Muscle of leg (tissue), 3 donors: ENCODE measurements at regions not wholly inside any gene's neighbourhood (a gene's known extent, or its start where the extent isn't known, plus 50 kb on each side); places are given as distances from the start of the nearest gene placed in this dataset.
"Not testable (repeated sequence)": the region's sequence is repeated elsewhere in the genome, so short reads cannot be mapped to it uniquely, and the experiment has no call there.

Experiments used
- DNase-seq: peaks from one replicate; pipeline ENCODE4 v3.0.0; 2013
- H3K27ac ChIP-seq: one replicate; pipeline ENCODE4 v1.5.1; 2013; ENCODE audit warnings: mild to moderate bottlenecking, low read length, control low read depth
- H3K27me3 ChIP-seq: one replicate; pipeline ENCODE4 v1.6.1; 2013; ENCODE audit warnings: low read length; ENCODE audit not compliant: control insufficient read depth, insufficient read depth
- H3K36me3 ChIP-seq: one replicate; pipeline ENCODE4 v1.6.1; 2013; ENCODE audit warnings: low read length; ENCODE audit not compliant: control insufficient read depth, insufficient read depth
- H3K4me1 ChIP-seq: one replicate; pipeline ENCODE4 v1.6.1; 2013; ENCODE audit warnings: low read length; ENCODE audit not compliant: control insufficient read depth, insufficient read depth
- H3K4me3 ChIP-seq: one replicate; pipeline ENCODE4 v1.5.1; 2013; ENCODE audit warnings: low read length, control low read depth
- H3K9me3 ChIP-seq: replicated peaks from 2 replicates; pipeline ENCODE4 v1.6.1; 2013; ENCODE audit warnings: low read depth, low read length; ENCODE audit not compliant: control insufficient read depth
- WGBS: methylation state at CpG from one replicate; pipeline ENCODE4 v1.1.5; 2013; ENCODE audit warnings: missing lambda C conversion rate; ENCODE audit not compliant: insufficient coverage; 5-methylcytosine and 5-hydroxymethylcytosine counted together

GRCh38 chr2:91521944-91522343, 2830.5 kb downstream of the RPIA start:
- not testable (repeated sequence) for H3K36me3 ChIP-seq, H3K9me3 ChIP-seq, H3K4me3 ChIP-seq, H3K27ac ChIP-seq, DNase-seq, H3K4me1 ChIP-seq, H3K27me3 ChIP-seq
- WGBS: no CpG with 5 or more reads among the region's 4 CpGs

DNA sequence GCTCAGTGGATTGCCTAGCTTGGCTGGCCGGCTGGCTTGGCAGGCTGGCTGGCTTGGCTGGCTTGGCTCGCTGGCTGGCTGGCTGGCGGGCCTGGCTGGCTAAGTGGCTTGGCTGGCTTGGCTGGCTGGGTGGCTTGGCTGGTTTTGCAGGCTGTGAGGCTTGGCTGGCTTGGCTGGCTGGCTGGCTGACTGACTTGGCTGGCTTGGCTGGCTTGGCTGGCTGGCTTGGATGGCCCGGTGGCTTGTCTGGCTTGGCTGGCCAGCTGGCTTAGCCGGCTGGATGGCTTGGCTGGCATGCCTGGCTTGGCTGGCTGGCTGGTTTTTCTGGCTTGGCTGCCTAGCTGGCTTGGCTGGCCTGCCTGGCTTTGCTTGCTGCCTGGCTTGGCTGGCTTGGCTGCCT, 2831.4 kb downstream of the RPIA start:
- H3K27me3 ChIP-seq, H3K27ac ChIP-seq, H3K4me3 ChIP-seq, H3K4me1 ChIP-seq, H3K36me3 ChIP-seq, DNase-seq: not testable (repeated sequence)
- peaks cover 13% of the 10 kb centered on the region for H3K9me3 ChIP-seq
- no CpG with 5 or more reads among the region's 5 CpGs for WGBS

DNA sequence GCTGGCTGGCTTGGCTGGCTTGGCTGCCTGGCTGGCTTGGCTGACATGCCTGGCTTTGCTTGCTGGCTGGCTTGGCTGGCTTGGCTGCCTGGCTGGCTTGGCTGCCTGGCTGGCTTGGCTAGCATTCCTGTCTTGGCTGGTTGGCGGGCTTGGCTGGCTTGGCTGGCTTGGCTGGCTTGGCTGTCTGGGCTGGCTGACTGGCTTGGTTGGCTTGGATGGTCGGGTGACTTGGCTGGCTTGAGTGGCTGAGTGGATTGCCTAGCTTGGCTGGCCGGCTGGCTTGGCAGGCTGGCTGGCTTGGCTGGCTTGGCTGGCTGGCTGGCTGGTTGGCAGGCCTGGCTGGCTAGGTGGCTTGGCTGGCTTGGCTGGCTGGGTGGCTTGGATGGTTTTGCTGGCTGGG, 2832.3 kb downstream of the RPIA start:
- H3K9me3 ChIP-seq: peaks cover 11% of the 10 kb centered on the region
- not testable (repeated sequence) for H3K36me3 ChIP-seq, H3K4me1 ChIP-seq, H3K27ac ChIP-seq, H3K27me3 ChIP-seq, DNase-seq, H3K4me3 ChIP-seq
- WGBS: no CpG with 5 or more reads among the region's 3 CpGs

GRCh38 chr2:91525587-91525986, 2834.1 kb downstream of the RPIA start:
- H3K4me1 ChIP-seq, DNase-seq, H3K4me3 ChIP-seq, H3K27me3 ChIP-seq, H3K36me3 ChIP-seq, H3K27ac ChIP-seq: not testable (repeated sequence)
- peaks cover 11% of the 10 kb centered on the region for H3K9me3 ChIP-seq
- no CpG with 5 or more reads among the region's 2 CpGs for WGBS

DNA sequence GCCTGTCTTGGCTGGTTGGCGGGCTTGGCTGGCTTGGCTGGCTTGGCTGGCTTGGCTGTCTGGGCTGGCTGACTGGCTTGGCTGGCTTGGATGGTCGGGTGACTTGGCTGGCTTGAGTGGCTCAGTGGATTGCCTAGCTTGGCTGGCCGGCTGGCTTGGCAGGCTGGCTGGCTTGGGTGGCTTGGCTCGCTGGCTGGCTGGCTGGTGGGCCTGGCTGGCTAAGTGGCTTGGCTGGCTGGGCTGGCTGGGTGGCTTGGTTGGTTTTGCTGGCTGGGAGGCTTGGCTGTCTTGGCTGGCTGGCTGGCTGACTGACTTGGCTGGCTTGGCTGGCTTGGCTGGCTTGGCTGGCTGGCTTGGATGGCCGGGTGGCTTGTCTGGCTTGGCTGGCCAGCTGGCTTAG, 2834.6 kb downstream of the RPIA start:
- not testable (repeated sequence) for DNase-seq, H3K36me3 ChIP-seq, H3K4me3 ChIP-seq, H3K27me3 ChIP-seq, H3K4me1 ChIP-seq, H3K27ac ChIP-seq
- H3K9me3 ChIP-seq: peaks cover 11% of the 10 kb centered on the region
- no CpG with 5 or more reads among the region's 5 CpGs for WGBS

DNA sequence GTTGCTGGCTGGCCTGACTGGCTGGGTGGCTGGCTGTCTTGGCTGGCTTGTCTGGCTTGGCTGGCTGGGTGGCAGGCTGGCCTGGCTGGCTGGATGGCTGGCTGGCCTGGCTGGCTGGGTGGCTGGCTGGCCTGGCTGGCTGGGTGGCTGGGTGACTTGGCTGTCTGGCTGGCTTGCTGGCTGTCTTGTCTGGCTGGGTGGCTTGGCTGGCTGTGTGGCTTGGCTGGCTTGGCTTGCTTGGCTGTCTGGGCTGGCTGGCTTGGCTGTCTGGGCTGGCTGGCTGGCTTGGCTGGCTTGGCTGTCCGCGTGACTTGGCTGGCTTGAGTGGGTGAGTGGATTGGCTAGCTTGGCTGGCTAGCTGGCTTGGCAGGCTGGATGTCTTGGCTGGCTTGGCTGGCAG, 2835.6 kb downstream of the RPIA start:
- peaks cover 11% of the 10 kb centered on the region for H3K9me3 ChIP-seq
- not testable (repeated sequence) for H3K36me3 ChIP-seq, H3K27me3 ChIP-seq, H3K4me3 ChIP-seq, H3K4me1 ChIP-seq, H3K27ac ChIP-seq, DNase-seq
- WGBS: 100% methylated on average over 2 of the region's 2 CpGs

DNA sequence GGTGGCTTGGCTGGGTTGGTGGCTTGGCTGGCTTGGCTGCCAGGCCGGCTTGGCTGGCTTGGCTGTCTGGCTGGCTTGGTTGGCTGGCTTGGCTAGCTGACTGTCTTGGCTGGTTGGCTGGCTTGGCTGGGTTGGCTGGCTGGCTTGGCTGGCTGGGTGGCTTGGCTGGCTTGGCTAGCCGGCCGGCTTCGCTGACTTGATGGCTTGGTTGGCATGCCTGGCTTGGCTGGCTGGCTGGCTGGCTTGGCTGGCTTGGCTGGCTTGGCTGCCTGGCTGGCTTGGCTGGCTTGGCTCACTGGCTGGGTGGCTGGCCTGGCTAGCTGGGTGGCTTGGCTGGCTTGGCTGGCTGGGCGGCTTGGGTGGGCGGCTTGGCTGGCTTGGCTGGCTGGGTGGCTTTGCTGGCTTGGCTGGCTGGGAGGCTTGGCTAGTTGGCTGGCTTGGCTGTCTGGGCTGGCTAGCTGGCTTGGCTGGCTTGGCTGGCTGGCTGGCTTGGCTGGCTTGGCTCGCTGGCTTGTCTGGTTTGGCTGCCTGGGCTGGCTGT, 2836.1 kb downstream of the RPIA start:
- DNase-seq, H3K4me3 ChIP-seq, H3K27me3 ChIP-seq, H3K27ac ChIP-seq, H3K36me3 ChIP-seq, H3K4me1 ChIP-seq: not testable (repeated sequence)
- 97% methylated on average over 7 of the region's 7 CpGs for WGBS
- peaks cover 11% of the 10 kb centered on the region for H3K9me3 ChIP-seq

DNA sequence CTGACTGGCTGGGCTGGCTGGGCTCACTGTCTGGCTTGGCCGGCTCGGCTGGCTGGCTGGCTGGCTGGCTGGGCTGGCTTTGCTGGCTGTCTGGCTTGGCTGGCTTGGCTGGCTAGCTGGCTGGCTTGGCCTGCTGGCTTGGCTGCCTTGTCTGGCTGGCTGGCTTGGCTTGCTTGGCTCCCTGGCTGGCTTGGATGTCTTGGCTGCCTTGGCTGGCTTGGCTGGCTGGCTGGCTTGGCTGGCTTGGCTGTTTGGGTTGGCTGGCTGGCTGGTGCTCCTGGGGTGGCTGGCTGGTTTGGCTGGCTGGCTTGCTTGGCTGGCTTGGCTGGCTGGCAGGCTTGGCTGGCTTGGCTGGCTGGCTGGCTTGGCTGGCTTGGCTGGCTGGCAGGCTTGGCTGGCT, 2836.9 kb downstream of the RPIA start:
- not testable (repeated sequence) for H3K27ac ChIP-seq, H3K27me3 ChIP-seq, H3K4me1 ChIP-seq, H3K36me3 ChIP-seq, DNase-seq, H3K4me3 ChIP-seq
- H3K9me3 ChIP-seq: peaks cover 11% of the 10 kb centered on the region
- WGBS: 96% methylated on average over 2 of the region's 2 CpGs

DNA sequence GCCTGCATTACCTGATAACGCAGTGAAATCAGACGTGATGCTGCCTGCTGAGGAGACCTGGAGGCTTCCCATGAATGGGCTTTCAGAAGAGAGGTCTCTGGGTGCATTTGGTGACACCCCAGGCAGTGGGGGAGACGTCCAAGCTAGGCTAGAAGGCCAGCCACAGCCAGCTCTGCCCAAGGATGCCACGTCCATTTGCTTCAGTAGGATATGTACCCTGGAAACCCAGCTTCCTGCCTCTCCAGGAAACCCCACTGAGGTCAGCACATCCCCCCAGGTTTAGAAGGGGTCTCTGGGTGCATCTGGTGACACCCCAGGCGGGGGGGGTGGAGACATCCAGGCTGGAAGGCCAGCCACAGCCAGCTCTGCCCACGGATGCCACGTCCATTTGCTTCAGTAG, 2844.6 kb downstream of the RPIA start:
- H3K9me3 ChIP-seq, H3K27me3 ChIP-seq, H3K4me3 ChIP-seq, DNase-seq, H3K36me3 ChIP-seq, H3K27ac ChIP-seq, H3K4me1 ChIP-seq: not testable (repeated sequence)
- 40% methylated on average over 1 of the region's 7 CpGs for WGBS

DNA sequence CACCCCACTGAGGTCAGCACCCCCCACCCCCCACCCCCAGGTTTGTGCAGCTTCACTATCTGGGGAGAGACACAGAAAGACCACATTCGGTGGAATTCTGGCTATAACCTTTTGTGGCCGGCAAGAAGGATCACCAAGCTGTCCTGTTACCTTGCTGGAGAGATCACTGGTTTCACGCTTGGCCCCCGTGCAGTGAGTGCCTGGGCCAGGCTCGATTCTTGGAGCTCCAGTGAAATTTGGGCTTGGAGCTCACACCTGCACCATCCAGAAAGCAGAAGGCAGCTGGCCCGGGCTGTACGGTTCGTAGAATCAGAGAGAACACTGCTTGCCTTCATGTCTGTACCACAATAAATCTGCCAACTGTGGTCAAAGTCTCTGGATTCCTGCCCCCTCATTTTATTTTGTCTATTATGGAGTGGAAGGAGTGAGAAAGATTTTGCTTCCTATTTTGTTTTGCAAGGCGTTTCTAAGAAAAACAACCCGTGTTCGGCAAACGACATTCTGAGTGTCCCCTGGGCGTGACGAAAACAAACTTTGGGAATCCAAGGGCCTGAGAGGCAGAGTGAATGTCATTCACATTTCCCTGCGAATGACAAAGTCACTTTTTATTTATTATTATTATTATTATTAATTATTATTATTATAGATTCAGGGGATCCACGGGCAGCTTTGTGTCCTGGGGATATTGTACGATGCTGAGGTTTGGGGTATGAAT, 2845.2 kb downstream of the RPIA start:
- H3K9me3 ChIP-seq, H3K27ac ChIP-seq, H3K36me3 ChIP-seq, H3K4me1 ChIP-seq, H3K27me3 ChIP-seq, H3K4me3 ChIP-seq, DNase-seq: not testable (repeated sequence)
- WGBS: 91% methylated on average over 3 of the region's 17 CpGs

GRCh38 chr2:91549316-91549715, 2857.8 kb downstream of the RPIA start:
- not testable (repeated sequence) for H3K36me3 ChIP-seq, H3K4me3 ChIP-seq, H3K27me3 ChIP-seq, H3K4me1 ChIP-seq, DNase-seq, H3K27ac ChIP-seq, H3K9me3 ChIP-seq
- 77% methylated on average over 6 of the region's 6 CpGs for WGBS
